PC-9 (cell line): ENCODE measurements at regions not wholly inside any gene's neighbourhood (a gene's known extent, or its start where the extent isn't known, plus 50 kb on each side); places are given as distances from the start of the nearest gene placed in this dataset.

ENCODE experiments used
- BruUV-seq: library from RNA; stranded (reverse); fragments of 400-500 nt; replicated peaks from 2 replicates; lab custom pipeline; 2021; lab: Mats Ljungman, UMichigan
- CTCF ChIA-PET: fragments of 300-600 bp; sonication (Branson Sonifier 250); formaldehyde crosslinking; loops from one replicate; lab custom pipeline; 2022; ENCODE audit warnings: antibody characterized with exemption; lab: Charles Lee
- POLR2A ChIA-PET: fragments of 300-600 bp; sonication (Branson Sonifier 250); formaldehyde crosslinking; loops from one replicate; lab custom pipeline; 2022; ENCODE audit warnings: antibody characterized with exemption; ENCODE audit not compliant: unreplicated experiment; lab: Charles Lee
- DNase-seq, 2 experiments: peaks; one replicate each; pipeline versions ENCODE4 v3.0.0 to v3.0.0-alpha.2; 2015 to 2022; ENCODE audit warnings: mixed read lengths in 1 of 2
- H2AFZ ChIP-seq: fragments of 200-600 bp; sonication (generic); 2 replicates; pipeline ENCODE4 v1.8.1; 2017; ENCODE audit warnings: antibody characterized with exemption
- H3F3A ChIP-seq: fragments of 200-600 bp; sonication (generic); 2 replicates; pipeline ENCODE4 v1.8.1; 2017; ENCODE audit warnings: antibody characterized with exemption, mild to moderate bottlenecking, low read depth; ENCODE audit not compliant: insufficient read depth
- H3K27ac ChIP-seq: fragments of 200-600 bp; sonication (generic); 2 replicates; pipeline ENCODE4 v1.6.1; 2016; ENCODE audit warnings: mixed run types
- H3K27me3 ChIP-seq: fragments of 200-600 bp; sonication (generic); 2 replicates; pipeline ENCODE4 v1.6.1; 2016; ENCODE audit warnings: low read depth, mixed run types; ENCODE audit not compliant: insufficient read depth
- H3K36me3 ChIP-seq: fragments of 200-600 bp; sonication (generic); 2 replicates; pipeline ENCODE4 v1.6.1; 2016; ENCODE audit warnings: low read depth, mixed run types
- H3K4me1 ChIP-seq: fragments of 200-600 bp; sonication (generic); replicated peaks from 2 replicates; pipeline ENCODE4 v1.6.1; 2016; ENCODE audit warnings: mixed run types; ENCODE audit not compliant: insufficient read depth
- H3K4me2 ChIP-seq: fragments of 200-600 bp; sonication (generic); 2 replicates; pipeline ENCODE4 v1.6.1; 2017; ENCODE audit warnings: mixed run types
- H3K4me3 ChIP-seq: fragments of 200-600 bp; sonication (generic); 2 replicates; pipeline ENCODE4 v1.6.1; 2016; ENCODE audit warnings: mixed run types
- H3K79me2 ChIP-seq: fragments of 200-600 bp; sonication (generic); 2 replicates; pipeline ENCODE4 v1.6.1; 2017; ENCODE audit warnings: low read depth, mixed run types
- H3K9me2 ChIP-seq: fragments of 200-600 bp; sonication (generic); 2 replicates; pipeline ENCODE4 v1.8.1; 2017; ENCODE audit warnings: mild to moderate bottlenecking; ENCODE audit not compliant: insufficient read depth
- H3K9me3 ChIP-seq: fragments of 200-600 bp; sonication (generic); 2 replicates; pipeline ENCODE4 v1.8.1; 2016; ENCODE audit warnings: low read depth; ENCODE audit not compliant: insufficient read depth
- H4K20me1 ChIP-seq: fragments of 200-600 bp; sonication (generic); 2 replicates; pipeline ENCODE4 v1.8.1; 2017; ENCODE audit not compliant: insufficient read depth
- EZH2 ChIP-seq: fragments of 200-600 bp; sonication (generic); IDR thresholded peaks from 2 replicates; pipeline ENCODE4 v1.8.0; 2017; ENCODE audit warnings: antibody characterized with exemption, low read depth
- intact Hi-C: fragments of 100-400 bp; cut with micrococcal nuclease; formaldehyde crosslinking; loops from one replicate; pipeline ENCODE4 v1.10.0; 2022; ENCODE audit not compliant: unreplicated experiment
- TF ChIP-seq, protein P1 (sequence below): fragments of 200-600 bp; sonication (generic); conservative IDR thresholded peaks from 2 replicates; pipeline ENCODE4 v1.6.1; 2017; ENCODE audit warnings: mixed run types, antibody characterized with exemption, mild to moderate bottlenecking, moderate library complexity

DNA sequence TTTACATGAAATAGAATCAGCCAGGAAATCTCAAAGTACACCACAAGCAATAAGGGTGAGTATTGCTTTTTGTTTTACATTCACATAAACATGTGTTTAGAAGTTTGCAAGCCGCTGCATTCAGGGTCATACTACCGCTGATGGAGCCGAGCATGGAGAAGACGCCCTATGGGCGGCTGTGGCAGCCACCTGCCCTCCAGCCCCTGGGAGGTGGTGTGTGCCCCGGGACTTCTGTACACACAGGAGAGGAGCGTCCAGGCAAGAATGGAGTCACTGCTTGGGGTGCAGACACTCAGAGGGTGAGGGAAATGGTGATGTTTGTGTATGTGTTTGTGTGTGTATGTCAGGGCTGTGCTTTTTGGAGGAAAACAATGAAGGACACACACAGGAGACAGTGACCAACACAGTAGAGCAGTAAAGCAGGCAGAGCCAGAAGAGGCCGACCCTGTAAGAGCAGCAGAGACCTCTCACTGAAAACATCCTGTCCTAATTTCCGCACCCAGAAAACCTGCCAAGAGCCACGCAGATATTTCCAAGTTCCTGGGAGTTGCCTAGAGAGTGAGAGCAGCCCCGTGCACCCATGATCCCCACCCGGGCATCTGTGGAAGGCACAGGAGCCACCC, 108.1 kb upstream of the GJB6 start:
- POLR2A ChIA-PET, result no interaction called here
- no peaks in the 10 kb centered on the region for H3K79me2 ChIP-seq
- no peak for TF ChIP-seq EZH2
- TF ChIP-seq, protein P1, sequence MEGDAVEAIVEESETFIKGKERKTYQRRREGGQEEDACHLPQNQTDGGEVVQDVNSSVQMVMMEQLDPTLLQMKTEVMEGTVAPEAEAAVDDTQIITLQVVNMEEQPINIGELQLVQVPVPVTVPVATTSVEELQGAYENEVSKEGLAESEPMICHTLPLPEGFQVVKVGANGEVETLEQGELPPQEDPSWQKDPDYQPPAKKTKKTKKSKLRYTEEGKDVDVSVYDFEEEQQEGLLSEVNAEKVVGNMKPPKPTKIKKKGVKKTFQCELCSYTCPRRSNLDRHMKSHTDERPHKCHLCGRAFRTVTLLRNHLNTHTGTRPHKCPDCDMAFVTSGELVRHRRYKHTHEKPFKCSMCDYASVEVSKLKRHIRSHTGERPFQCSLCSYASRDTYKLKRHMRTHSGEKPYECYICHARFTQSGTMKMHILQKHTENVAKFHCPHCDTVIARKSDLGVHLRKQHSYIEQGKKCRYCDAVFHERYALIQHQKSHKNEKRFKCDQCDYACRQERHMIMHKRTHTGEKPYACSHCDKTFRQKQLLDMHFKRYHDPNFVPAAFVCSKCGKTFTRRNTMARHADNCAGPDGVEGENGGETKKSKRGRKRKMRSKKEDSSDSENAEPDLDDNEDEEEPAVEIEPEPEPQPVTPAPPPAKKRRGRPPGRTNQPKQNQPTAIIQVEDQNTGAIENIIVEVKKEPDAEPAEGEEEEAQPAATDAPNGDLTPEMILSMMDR, result no peak
- no peak overlapping the region for H2AFZ ChIP-seq
- H3K9me2 ChIP-seq, result no peaks in the 10 kb centered on the region
- H3K27ac ChIP-seq, result no peak overlapping the region
- BruUV-seq, result no TSS peak
- no peaks in the 10 kb centered on the region for H3K36me3 ChIP-seq
- H3K4me3 ChIP-seq, result no peak overlapping the region
- intact Hi-C loops, result no loop called here
- H3K27me3 ChIP-seq, result no peaks in the 10 kb centered on the region
- no peaks in the 10 kb centered on the region for H3F3A ChIP-seq
- H3K4me2 ChIP-seq, result no peak overlapping the region
- H3K4me1 ChIP-seq, result no peaks in the 10 kb centered on the region
- H4K20me1 ChIP-seq, result no peaks in the 10 kb centered on the region
- DNase-seq, result no peak
- CTCF ChIA-PET, result no interaction called here
- no peaks in the 10 kb centered on the region for H3K9me3 ChIP-seq

DNA sequence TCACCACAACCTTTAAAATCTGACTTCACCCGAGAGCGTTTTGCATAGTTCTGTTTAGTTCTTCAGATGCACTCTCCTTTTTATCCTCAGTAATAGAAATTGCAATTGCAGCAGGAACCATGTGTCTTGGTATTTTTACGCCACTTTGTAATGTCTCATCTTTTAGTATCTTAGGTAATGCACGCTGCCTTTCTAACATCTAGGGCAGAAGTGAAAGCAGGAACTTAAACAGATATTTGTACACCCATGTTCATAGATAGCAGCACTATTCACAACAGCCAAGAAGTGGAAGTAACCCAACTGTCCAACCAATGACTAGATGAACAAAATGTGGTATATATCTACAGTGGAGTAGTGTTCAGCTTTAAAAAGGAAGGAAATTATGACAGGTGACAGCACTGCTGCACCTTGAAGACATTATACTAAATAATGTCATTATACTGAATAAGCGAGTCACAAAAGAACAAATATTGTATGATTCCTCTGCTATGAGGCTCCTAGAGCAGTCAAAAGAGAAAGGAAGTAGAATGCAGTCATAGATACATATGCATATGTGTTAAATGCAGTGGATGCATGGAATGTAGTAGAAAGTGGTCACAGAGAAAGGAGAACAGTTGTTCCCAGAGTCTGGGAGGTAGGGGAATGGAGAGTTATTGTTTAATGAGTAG, 105.9 kb upstream of the GJB6 start:
- H3F3A ChIP-seq, result no peaks in the 10 kb centered on the region
- intact Hi-C loops, result no loop called here
- H2AFZ ChIP-seq, result no peak overlapping the region
- no TSS peak for BruUV-seq
- no peaks in the 10 kb centered on the region for H3K9me2 ChIP-seq
- no peak overlapping the region for H3K4me2 ChIP-seq
- ChIA-PET POLR2A (no interaction called here), CTCF (no interaction called here)
- no peaks in the 10 kb centered on the region for H3K4me1 ChIP-seq
- no peaks in the 10 kb centered on the region for H3K9me3 ChIP-seq
- no peaks in the 10 kb centered on the region for H3K27me3 ChIP-seq
- no peaks in the 10 kb centered on the region for H4K20me1 ChIP-seq
- no peak for TF ChIP-seq EZH2
- TF ChIP-seq, protein P1, result no peak
- no peak overlapping the region for H3K27ac ChIP-seq
- no peaks in the 10 kb centered on the region for H3K36me3 ChIP-seq
- no peak for DNase-seq
- H3K4me3 ChIP-seq, result no peak overlapping the region
- H3K79me2 ChIP-seq, result no peaks in the 10 kb centered on the region

DNA sequence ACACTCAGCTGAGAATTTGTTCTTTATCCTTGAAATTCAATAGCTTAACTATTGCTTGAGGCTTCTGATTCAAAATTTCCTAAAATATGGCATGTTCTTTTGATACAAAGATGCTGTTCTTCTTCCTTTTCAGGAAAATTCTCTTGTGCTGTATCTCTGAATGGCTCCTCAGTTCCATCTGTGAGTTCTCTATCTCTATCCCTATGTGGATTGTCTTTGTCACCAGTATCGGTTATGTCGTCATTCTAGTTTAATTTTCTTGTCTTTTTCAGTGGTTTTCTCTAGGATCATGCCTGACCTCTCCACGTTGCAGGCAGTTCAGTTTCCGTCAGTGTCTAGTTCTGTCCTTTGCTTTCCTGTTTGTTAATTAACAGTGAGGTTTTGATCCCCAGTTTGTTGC, 104.6 kb upstream of the GJB6 start:
- DNase-seq, result no peak
- TF ChIP-seq, protein P1, result no peak
- TF ChIP-seq EZH2, result no peak
- BruUV-seq, result no TSS peak
- ChIA-PET POLR2A (no interaction called here), CTCF (no interaction called here)
- Histone ChIP-seq H3K4me3 (no peak overlapping the region), H3K4me2 (no peak overlapping the region), H3K9me2 (no peaks in the 10 kb centered on the region), H3K79me2 (no peaks in the 10 kb centered on the region), H3K4me1 (no peaks in the 10 kb centered on the region), H4K20me1 (no peaks in the 10 kb centered on the region), H3K9me3 (no peaks in the 10 kb centered on the region), H3F3A (no peaks in the 10 kb centered on the region), H3K27ac (no peak overlapping the region), H3K27me3 (no peaks in the 10 kb centered on the region), H2AFZ (no peak overlapping the region), H3K36me3 (no peaks in the 10 kb centered on the region)
- intact Hi-C loops, result no loop called here
